ENCODE measurements at regions not wholly inside any gene's neighbourhood (a gene's known extent, or its start where the extent isn't known, plus 50 kb on each side); places are given as distances from the start of the nearest gene placed in this dataset.

DNA sequence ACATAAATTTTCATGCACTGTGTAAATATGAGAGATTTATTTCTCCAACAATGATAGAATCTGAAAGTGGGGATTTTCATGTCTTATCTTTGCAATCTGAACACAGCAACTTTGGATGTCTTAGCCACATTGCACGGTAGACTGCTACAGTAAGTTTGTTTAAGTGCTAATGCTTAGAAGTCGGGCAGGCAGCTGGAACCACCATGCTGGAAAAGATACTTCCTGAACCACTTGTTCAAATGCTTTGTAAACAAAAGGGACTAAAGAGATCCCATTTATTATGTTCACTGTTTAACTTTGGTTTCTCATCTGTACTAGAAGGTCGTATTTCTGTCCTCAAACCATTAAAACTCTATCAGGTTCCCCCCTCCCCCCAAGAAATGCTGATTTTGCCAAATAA, 555.9 kb upstream of the DIPK2B start:
- DNase-seq (ENCODE audit: low read depth, low spot score) (peak; percentile 6), FAIRE-seq (peak; percentile 74)
- Histone ChIP-seq H3K79me2 (ENCODE audit: control insufficient read depth, insufficient read depth, low read length) (peaks cover 94% of the 10 kb centered on the region), H4K20me1 (replicated peaks; ENCODE audit: control insufficient read depth, extremely low read depth, insufficient read depth, low read length) (no peaks in the 10 kb centered on the region), H3K9me3 (replicated peaks; ENCODE audit: control insufficient read depth, insufficient read depth, low read length) (no peaks in the 10 kb centered on the region), H2AFZ (ENCODE audit: low read depth, low read length) (no peak overlapping the region), H3K9ac (replicated peaks; ENCODE audit: extremely low read depth, insufficient read depth, low read length) (peak overlapping the region; percentile 4), H3K27ac (ENCODE audit: insufficient read depth, low read depth, low read length) (peak overlapping the region; percentile 94), H3K27me3 (ENCODE audit: control insufficient read depth in 2 of 2, insufficient read depth in 2 of 2, low read length in 2 of 2) (no peaks in the 10 kb centered on the region), H3K4me3 (replicated peaks in 1 of 3; ENCODE audit: insufficient read depth in 1 of 3, low read depth in 1 of 3, low read length in 3 of 3) (no peak overlapping the region), H3K9me1 (replicated peaks; ENCODE audit: control insufficient read depth, extremely low read depth, insufficient read depth, low read length) (no peaks in the 10 kb centered on the region), H3K4me2 (ENCODE audit: insufficient read depth, low read length) (peak overlapping the region; percentile 49), H3K36me3 (ENCODE audit: control insufficient read depth in 2 of 2, extremely low read depth in 1 of 2, insufficient read depth in 2 of 2, low read length in 2 of 2) (peaks cover 0 to 8% of the 10 kb centered on the region in 2 experiments), H3K4me1 (ENCODE audit: control insufficient read depth, extremely low read depth, insufficient read depth, low read length) (peaks cover 89% of the 10 kb centered on the region)
- CTCF ChIA-PET: no interaction called here
- intact Hi-C loops (cut with micrococcal nuclease) (loop anchor here (5.0 to 10.0 kb wide), 2 partner anchors 434 to 562 kb away; no protein-coding TSS in a partner anchor), dilution Hi-C loops (cut with MboI; ENCODE audit: extremely low pct_ligation_motif_present, low sequenced_read_pairs) (no loop called here)
- no TSS peak for BruUV-seq (replicated peaks)
- TF ChIP-seq POLR2A (IDR thresholded peaks at IDR 0.05; ENCODE audit: low read depth, low read length): peak; percentile 31
- TF ChIP-seq, protein P1, sequence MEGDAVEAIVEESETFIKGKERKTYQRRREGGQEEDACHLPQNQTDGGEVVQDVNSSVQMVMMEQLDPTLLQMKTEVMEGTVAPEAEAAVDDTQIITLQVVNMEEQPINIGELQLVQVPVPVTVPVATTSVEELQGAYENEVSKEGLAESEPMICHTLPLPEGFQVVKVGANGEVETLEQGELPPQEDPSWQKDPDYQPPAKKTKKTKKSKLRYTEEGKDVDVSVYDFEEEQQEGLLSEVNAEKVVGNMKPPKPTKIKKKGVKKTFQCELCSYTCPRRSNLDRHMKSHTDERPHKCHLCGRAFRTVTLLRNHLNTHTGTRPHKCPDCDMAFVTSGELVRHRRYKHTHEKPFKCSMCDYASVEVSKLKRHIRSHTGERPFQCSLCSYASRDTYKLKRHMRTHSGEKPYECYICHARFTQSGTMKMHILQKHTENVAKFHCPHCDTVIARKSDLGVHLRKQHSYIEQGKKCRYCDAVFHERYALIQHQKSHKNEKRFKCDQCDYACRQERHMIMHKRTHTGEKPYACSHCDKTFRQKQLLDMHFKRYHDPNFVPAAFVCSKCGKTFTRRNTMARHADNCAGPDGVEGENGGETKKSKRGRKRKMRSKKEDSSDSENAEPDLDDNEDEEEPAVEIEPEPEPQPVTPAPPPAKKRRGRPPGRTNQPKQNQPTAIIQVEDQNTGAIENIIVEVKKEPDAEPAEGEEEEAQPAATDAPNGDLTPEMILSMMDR (IDR thresholded peaks at IDR 0.05; ENCODE audit: extremely low read depth in 1 of 2, insufficient read depth in 1 of 2, low read depth in 1 of 2, low read length in 2 of 2): no peak
- no peak for TF ChIP-seq EZH2 (IDR thresholded peaks at IDR 0.05; ENCODE audit: borderline replicate concordance, low read depth, low read length, severe bottlenecking)
- no peak for TF ChIP-seq MYC (IDR thresholded peaks at IDR 0.05; ENCODE audit: low read depth, low read length)
- POLR2A ChIA-PET: no interaction called here

DNA sequence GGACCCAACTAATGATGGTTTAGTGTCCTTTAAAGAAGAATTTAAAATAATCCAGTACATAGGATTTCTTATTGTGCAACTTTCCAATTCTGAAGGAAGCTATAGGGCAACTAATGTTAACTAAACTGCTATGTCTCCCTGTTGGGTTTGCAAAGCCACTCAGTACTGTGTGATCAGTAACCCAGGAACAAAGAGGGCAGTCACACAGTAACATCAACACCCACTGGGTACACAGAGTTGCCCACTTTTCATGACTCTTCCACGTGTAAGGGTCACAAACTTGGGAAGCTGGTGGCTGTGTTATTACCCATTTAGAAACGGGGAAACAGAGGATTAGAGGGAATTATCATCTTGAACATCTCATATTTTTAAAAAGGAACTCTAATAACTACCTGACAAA, 555.0 kb upstream of the DIPK2B start:
- no peaks in the 10 kb centered on the region for H4K20me1 ChIP-seq (replicated peaks; ENCODE audit: control insufficient read depth, extremely low read depth, insufficient read depth, low read length)
- no peaks in the 10 kb centered on the region for H3K9me1 ChIP-seq (replicated peaks; ENCODE audit: control insufficient read depth, extremely low read depth, insufficient read depth, low read length)
- DNase-seq (ENCODE audit: low read depth, low spot score) (peak; percentile 3), FAIRE-seq (no peak)
- no peaks in the 10 kb centered on the region for H3K9me3 ChIP-seq (replicated peaks; ENCODE audit: control insufficient read depth, insufficient read depth, low read length)
- peak; percentile 16 for TF ChIP-seq POLR2AphosphoS5 (IDR thresholded peaks at IDR 0.05; ENCODE audit: insufficient read depth, low read depth, low read length)
- TF ChIP-seq, protein P1 (IDR thresholded peaks at IDR 0.05; ENCODE audit: extremely low read depth in 1 of 2, insufficient read depth in 1 of 2, low read depth in 1 of 2, low read length in 2 of 2): no peak
- POLR2A ChIA-PET: interaction anchor here (0.6 kb wide), 1 partner anchor 9 kb away, joined by 3 read pairs; no protein-coding TSS in a partner anchor
- H3K4me2 ChIP-seq (ENCODE audit: insufficient read depth, low read length): no peak overlapping the region
- peaks cover 94% of the 10 kb centered on the region for H3K79me2 ChIP-seq (ENCODE audit: control insufficient read depth, insufficient read depth, low read length)
- H3K9ac ChIP-seq (replicated peaks; ENCODE audit: extremely low read depth, insufficient read depth, low read length): no peak overlapping the region
- peaks cover 0 to 9% of the 10 kb centered on the region in 2 experiments for H3K36me3 ChIP-seq (ENCODE audit: control insufficient read depth in 2 of 2, extremely low read depth in 1 of 2, insufficient read depth in 2 of 2, low read length in 2 of 2)
- intact Hi-C loops (cut with micrococcal nuclease): loop anchor here (5.0 to 10.0 kb wide), 2 partner anchors 433 to 561 kb away; no protein-coding TSS in a partner anchor
- no peak overlapping the region for H3K4me3 ChIP-seq (replicated peaks in 1 of 3; ENCODE audit: insufficient read depth in 1 of 3, low read depth in 1 of 3, low read length in 3 of 3)
- no TSS peak for BruUV-seq (replicated peaks)
- no peak overlapping the region for H2AFZ ChIP-seq (ENCODE audit: low read depth, low read length)
- peak overlapping the region; percentile 13 for H3K27ac ChIP-seq (ENCODE audit: insufficient read depth, low read depth, low read length)
- peaks cover 90% of the 10 kb centered on the region for H3K4me1 ChIP-seq (ENCODE audit: control insufficient read depth, extremely low read depth, insufficient read depth, low read length)
- dilution Hi-C loops (cut with MboI; ENCODE audit: extremely low pct_ligation_motif_present, low sequenced_read_pairs): no loop called here
- CTCF ChIA-PET: interaction anchor here (0.7 kb wide), 1 partner anchor 240 kb away, joined by 4 read pairs; no protein-coding TSS in a partner anchor
- no peaks in the 10 kb centered on the region for H3K27me3 ChIP-seq (ENCODE audit: control insufficient read depth in 2 of 2, insufficient read depth in 2 of 2, low read length in 2 of 2)
